ENCODE measurements at regions not wholly inside any gene's neighbourhood (a gene's known extent, or its start where the extent isn't known, plus 50 kb on each side); places are given as distances from the start of the nearest gene placed in this dataset.

DNA sequence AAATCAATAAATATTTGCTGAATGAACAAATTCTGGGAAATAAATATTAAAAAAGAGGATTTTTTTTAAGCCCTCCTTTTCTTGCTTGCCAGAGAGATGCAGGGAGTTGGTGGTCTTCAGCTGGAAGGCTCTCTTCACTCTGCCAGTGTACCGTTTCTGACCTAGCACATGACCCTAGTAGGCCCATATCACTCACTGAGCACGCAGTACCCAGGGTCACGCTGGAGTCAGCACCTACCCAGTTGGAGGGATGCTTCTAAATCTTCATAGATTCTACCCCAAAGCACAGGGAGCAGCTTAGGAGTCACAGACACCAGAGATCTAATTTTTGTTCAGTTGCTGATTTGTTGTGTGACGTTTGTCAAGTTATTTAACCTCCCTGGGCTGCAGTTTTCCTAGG is 195.4 kb upstream of the TBX3 start:
- TF ChIP-seq CTCF (IDR thresholded peaks at IDR 0.05) (no peak), EZH2 (IDR thresholded peaks at IDR 0.05) (no peak)
